HG02763 (cell line): ENCODE measurements at regions not wholly inside any gene's neighbourhood (a gene's known extent, or its start where the extent isn't known, plus 50 kb on each side); places are given as distances from the start of the nearest gene placed in this dataset.
"Not testable (repeated sequence)": the region's sequence is repeated elsewhere in the genome, so short reads cannot be mapped to it uniquely, and the experiment has no call there.

ENCODE experiments used
- ATAC-seq: cut with Tn5 transposase; IDR thresholded peaks from one replicate; pipeline ENCODE4 v1.9.1; 2021; ENCODE audit warnings: mild to moderate bottlenecking, moderate library complexity; ENCODE audit not compliant: unreplicated experiment

GRCh38 chr15:22258009-22258397 is 177.7 kb downstream of the OR4M2 start:
- no peak for ATAC-seq

- no peak for ATAC-seq
Observed at GRCh38 chr15:22258398-22259150, 178.2 kb downstream of the OR4M2 start.

- not testable (repeated sequence) for ATAC-seq
Observed at GRCh38 chr15:22259151-22259750, 178.9 kb downstream of the OR4M2 start.

GRCh38 chr15:22259881-22260421 is 179.6 kb downstream of the OR4M2 start:
- no peak for ATAC-seq

GRCh38 chr15:22262613-22263020 is 182.3 kb downstream of the OR4M2 start:
- ATAC-seq = no peak

GRCh38 chr15:22263738-22264137 is 183.4 kb downstream of the OR4M2 start:
- ATAC-seq = no peak

GRCh38 chr15:22264272-22264671 is 183.9 kb downstream of the OR4M2 start:
- not testable (repeated sequence) for ATAC-seq

- ATAC-seq = no peak
Observed at GRCh38 chr15:22265056-22265945, 185.0 kb downstream of the OR4M2 start.

- no peak for ATAC-seq
Observed at GRCh38 chr15:22265970-22266369, 185.6 kb downstream of the OR4M2 start.

GRCh38 chr15:22267761-22268160 is 187.4 kb downstream of the OR4M2 start:
- ATAC-seq = no peak

- ATAC-seq = not testable (repeated sequence)
Observed at GRCh38 chr15:22268201-22268600, 187.9 kb downstream of the OR4M2 start.

GRCh38 chr15:22268654-22269053 is 188.3 kb downstream of the OR4M2 start:
- ATAC-seq = not testable (repeated sequence)

GRCh38 chr15:22272286-22273160 is 186.2 kb upstream of the GOLGA6L22 start:
- ATAC-seq = not testable (repeated sequence)

GRCh38 chr15:22273185-22273584 is 185.5 kb upstream of the GOLGA6L22 start:
- ATAC-seq = not testable (repeated sequence)

- ATAC-seq = not testable (repeated sequence)
Observed at GRCh38 chr15:22274376-22274775, 184.3 kb upstream of the GOLGA6L22 start.

- not testable (repeated sequence) for ATAC-seq
Observed at GRCh38 chr15:22280770-22281169, 177.9 kb upstream of the GOLGA6L22 start.

- ATAC-seq = not testable (repeated sequence)
Observed at GRCh38 chr15:22282794-22283533, 175.7 kb upstream of the GOLGA6L22 start.

- not testable (repeated sequence) for ATAC-seq
Observed at GRCh38 chr15:22284795-22285420, 173.8 kb upstream of the GOLGA6L22 start.

- not testable (repeated sequence) for ATAC-seq
Observed at GRCh38 chr15:22291054-22291453, 167.6 kb upstream of the GOLGA6L22 start.
